Memory B cell (primary cell): ENCODE measurements at regions not wholly inside any gene's neighbourhood (a gene's known extent, or its start where the extent isn't known, plus 50 kb on each side); places are given as distances from the start of the nearest gene placed in this dataset.
A peak's percentile ranks its signal among the peaks of the same experiment; 100 is the strongest.
"Not testable (repeated sequence)": the region's sequence is repeated elsewhere in the genome, so short reads cannot be mapped to it uniquely, and the experiment has no call there.

ENCODE experiments used
- ATAC-seq: fragments of 150-1000 bp; cut with Tn5 transposase; 2 replicates; pipeline ENCODE4 v1.10.0; 2021; ENCODE audit warnings: low read depth, mild to moderate bottlenecking, moderate library complexity
- DNase-seq, 2 donors: peaks; one replicate each; pipeline ENCODE4 v3.0.0; 2022; ENCODE audit warnings: low spot score in 2 of 2
- H3K27ac Mint-ChIP-seq: one replicate; pipeline ENCODE4 v1.8.0; 2022; ENCODE audit warnings: mild to moderate bottlenecking, moderate library complexity, mixed read lengths
- H3K27me3 Mint-ChIP-seq: one replicate; pipeline ENCODE4 v1.8.0; 2022; ENCODE audit warnings: mixed read lengths
- H3K36me3 Mint-ChIP-seq: one replicate; pipeline ENCODE4 v1.8.0; 2022; ENCODE audit warnings: mild to moderate bottlenecking, mixed read lengths
- H3K4me1 Mint-ChIP-seq: one replicate; pipeline ENCODE4 v1.8.0; 2022; ENCODE audit warnings: mixed read lengths
- H3K4me3 Mint-ChIP-seq: one replicate; pipeline ENCODE4 v1.8.0; 2022; ENCODE audit warnings: mild to moderate bottlenecking, moderate library complexity, mixed read lengths
- H3K9me3 Mint-ChIP-seq: one replicate; pipeline ENCODE4 v1.8.0; 2022; ENCODE audit warnings: mixed read lengths

GRCh38 chr3:8356066-8356465 is 145.6 kb upstream of the LMCD1 start:
- not testable (repeated sequence) for ATAC-seq, H3K9me3 Mint-ChIP-seq, H3K27me3 Mint-ChIP-seq, H3K4me3 Mint-ChIP-seq, H3K36me3 Mint-ChIP-seq, DNase-seq
- H3K4me1 Mint-ChIP-seq: peaks cover 16% of the 10 kb centered on the region
- peak overlapping the region; percentile 21 for H3K27ac Mint-ChIP-seq

GRCh38 chr3:8357859-8358258 is 143.8 kb upstream of the LMCD1 start:
- DNase-seq (no peak), ATAC-seq (no peak)
- H3K9me3 Mint-ChIP-seq: peaks cover 13% of the 10 kb centered on the region
- H3K4me1 Mint-ChIP-seq: peaks cover 13% of the 10 kb centered on the region
- H3K36me3 Mint-ChIP-seq: peaks cover 9% of the 10 kb centered on the region
- peak overlapping the region; percentile 85 for H3K27ac Mint-ChIP-seq
- peak overlapping the region; percentile 13 for H3K4me3 Mint-ChIP-seq
- peaks cover 1% of the 10 kb centered on the region for H3K27me3 Mint-ChIP-seq

- Mint-ChIP-seq H3K4me1 (peaks cover 13% of the 10 kb centered on the region), H3K27ac (no peak overlapping the region), H3K9me3 (peaks cover 13% of the 10 kb centered on the region), H3K27me3 (no peaks in the 10 kb centered on the region), H3K4me3 (no peak overlapping the region), H3K36me3 (peaks cover 9% of the 10 kb centered on the region)
- ATAC-seq: no peak
- DNase-seq: no peak
Measured at GRCh38 chr3:8359133-8359532, 142.5 kb upstream of the LMCD1 start.

- Mint-ChIP-seq H3K36me3 (peaks cover 5% of the 10 kb centered on the region), H3K27ac (peak overlapping the region; percentile 64), H3K9me3 (peaks cover 9% of the 10 kb centered on the region), H3K4me3 (no peak overlapping the region), H3K4me1 (no peaks in the 10 kb centered on the region), H3K27me3 (peaks cover 5% of the 10 kb centered on the region)
- ATAC-seq (no peak), DNase-seq (no peak)
Measured at GRCh38 chr3:8363200-8363599, 138.4 kb upstream of the LMCD1 start.

- Mint-ChIP-seq H3K4me3 (no peak overlapping the region), H3K27me3 (peaks cover 8% of the 10 kb centered on the region), H3K9me3 (peaks cover 9% of the 10 kb centered on the region), H3K36me3 (peaks cover 5% of the 10 kb centered on the region), H3K4me1 (no peaks in the 10 kb centered on the region), H3K27ac (no peak overlapping the region)
- ATAC-seq (no peak), DNase-seq (no peak)
Measured at GRCh38 chr3:8365541-8365940, 136.1 kb upstream of the LMCD1 start.

GRCh38 chr3:8366219-8366810 is 135.3 kb upstream of the LMCD1 start:
- Mint-ChIP-seq H3K27ac (no peak overlapping the region), H3K4me1 (no peaks in the 10 kb centered on the region)
- ATAC-seq: no peak

GRCh38 chr3:8368598-8368997 is 133.0 kb upstream of the LMCD1 start:
- H3K9me3 Mint-ChIP-seq: no peaks in the 10 kb centered on the region
- DNase-seq: no peak
- H3K27me3 Mint-ChIP-seq: peaks cover 9% of the 10 kb centered on the region
- H3K36me3 Mint-ChIP-seq: no peaks in the 10 kb centered on the region
- H3K27ac Mint-ChIP-seq: no peak overlapping the region
- ATAC-seq: no peak
- no peaks in the 10 kb centered on the region for H3K4me1 Mint-ChIP-seq
- H3K4me3 Mint-ChIP-seq: no peak overlapping the region

More at GRCh38 chr3:8366219-8366810, 135.3 kb upstream of the LMCD1 start:
- no peak for DNase-seq
- Mint-ChIP-seq H3K36me3 (peaks cover 1% of the 10 kb centered on the region), H3K4me3 (no peak overlapping the region), H3K9me3 (peaks cover 1% of the 10 kb centered on the region), H3K27me3 (peaks cover 8% of the 10 kb centered on the region)

GRCh38 chr3:8369638-8370037 is 132.0 kb upstream of the LMCD1 start:
- Mint-ChIP-seq H3K4me3 (no peak overlapping the region), H3K27ac (no peak overlapping the region), H3K27me3 (peaks cover 9% of the 10 kb centered on the region), H3K36me3 (peaks cover under 1% of the 10 kb centered on the region), H3K4me1 (no peaks in the 10 kb centered on the region), H3K9me3 (peaks cover 3% of the 10 kb centered on the region)
- ATAC-seq: no peak
- DNase-seq: no peak

GRCh38 chr3:8371085-8371551 is 130.5 kb upstream of the LMCD1 start:
- DNase-seq (no peak), ATAC-seq (no peak)
- Mint-ChIP-seq H3K27ac (no peak overlapping the region), H3K27me3 (peaks cover 9% of the 10 kb centered on the region), H3K9me3 (peaks cover 6% of the 10 kb centered on the region), H3K36me3 (peaks cover 3% of the 10 kb centered on the region), H3K4me1 (no peaks in the 10 kb centered on the region), H3K4me3 (no peak overlapping the region)

GRCh38 chr3:8371960-8372463 is 129.6 kb upstream of the LMCD1 start:
- peaks cover 7% of the 10 kb centered on the region for H3K27me3 Mint-ChIP-seq
- no peak for DNase-seq
- no peaks in the 10 kb centered on the region for H3K4me1 Mint-ChIP-seq
- no peak overlapping the region for H3K27ac Mint-ChIP-seq
- no peak overlapping the region for H3K4me3 Mint-ChIP-seq
- ATAC-seq: no peak
- peaks cover 3% of the 10 kb centered on the region for H3K36me3 Mint-ChIP-seq
- peaks cover 7% of the 10 kb centered on the region for H3K9me3 Mint-ChIP-seq

GRCh38 chr3:8380904-8381704 is 120.5 kb upstream of the LMCD1 start:
- Mint-ChIP-seq H3K9me3 (peaks cover 2% of the 10 kb centered on the region), H3K36me3 (no peaks in the 10 kb centered on the region), H3K27me3 (peaks cover 2% of the 10 kb centered on the region), H3K4me3 (no peak overlapping the region), H3K4me1 (no peaks in the 10 kb centered on the region), H3K27ac (no peak overlapping the region)
- DNase-seq: no peak
- no peak for ATAC-seq

GRCh38 chr3:8385848-8386620 is 115.6 kb upstream of the LMCD1 start:
- H3K4me1 Mint-ChIP-seq: no peaks in the 10 kb centered on the region
- H3K36me3 Mint-ChIP-seq: no peaks in the 10 kb centered on the region
- no peak for ATAC-seq
- H3K4me3 Mint-ChIP-seq: no peak overlapping the region
- no peaks in the 10 kb centered on the region for H3K9me3 Mint-ChIP-seq
- DNase-seq: no peak
- no peak overlapping the region for H3K27ac Mint-ChIP-seq
- H3K27me3 Mint-ChIP-seq: peaks cover 4% of the 10 kb centered on the region

- Mint-ChIP-seq H3K9me3 (no peaks in the 10 kb centered on the region), H3K4me1 (no peaks in the 10 kb centered on the region), H3K27ac (no peak overlapping the region), H3K27me3 (peaks cover 4% of the 10 kb centered on the region), H3K36me3 (no peaks in the 10 kb centered on the region), H3K4me3 (no peak overlapping the region)
- ATAC-seq (no peak), DNase-seq (no peak)
Measured at GRCh38 chr3:8387571-8387970, 114.1 kb upstream of the LMCD1 start.

- no peak for ATAC-seq
- Mint-ChIP-seq H3K36me3 (no peaks in the 10 kb centered on the region), H3K4me3 (no peak overlapping the region), H3K9me3 (no peaks in the 10 kb centered on the region), H3K27ac (no peak overlapping the region), H3K4me1 (no peaks in the 10 kb centered on the region), H3K27me3 (peaks cover 5% of the 10 kb centered on the region)
- DNase-seq: no peak
Measured at GRCh38 chr3:8399686-8400085, 101.9 kb upstream of the LMCD1 start.
